ENCODE measurements at regions not wholly inside any gene's neighbourhood (a gene's known extent, or its start where the extent isn't known, plus 50 kb on each side); places are given as distances from the start of the nearest gene placed in this dataset.

GRCh38 chr2:12005886-12006681 lies 259.7 kb downstream of the LPIN1 start:
- H3K4me1 ChIP-seq (ENCODE audit: insufficient read depth, low read length, poor library complexity, severe bottlenecking), result peaks cover 17% of the 10 kb centered on the region
- H4K20me1 ChIP-seq (ENCODE audit: insufficient read depth, low read length), result no peaks in the 10 kb centered on the region
- intact Hi-C loops (cut with micrococcal nuclease; ENCODE audit: unreplicated experiment), result no loop called here
- peak overlapping the region; percentile 12; the same call in 1 of the 2 replicates for H2AFZ ChIP-seq (ENCODE audit: low read length)
- no peaks in the 10 kb centered on the region for H3K79me2 ChIP-seq (ENCODE audit: insufficient read depth, low read depth, low read length)
- H3K9me3 ChIP-seq (ENCODE audit: low read length), result no peaks in the 10 kb centered on the region
- DNase-seq (ENCODE audit: low spot score), result peak; percentile 11
- H3K4me2 ChIP-seq (ENCODE audit: low read length), result peak overlapping the region; percentile 14; the same call in 1 of the 2 replicates
- no peaks in the 10 kb centered on the region for H3K36me3 ChIP-seq (ENCODE audit: insufficient read depth, low read length)
- ChIA-PET POLR2A (interaction anchor here (0.7 to 1.6 kb wide), 2 partner anchors 9 to 49 kb away, joined by 3 to 6 read pairs; no protein-coding TSS in a partner anchor), CTCF (ENCODE audit: unreplicated experiment) (no interaction called here)
- TF ChIP-seq CTCF (conservative IDR thresholded peaks at IDR 0.05; ENCODE audit: low read length) (no peak), EZH2phosphoT487 (IDR thresholded peaks at IDR 0.05; ENCODE audit: borderline replicate concordance, low read depth, low read length) (no peak)
- H3K4me3 ChIP-seq (ENCODE audit: low read depth, low read length, poor library complexity, severe bottlenecking), result no peak overlapping the region
- no peak overlapping the region for H3K27ac ChIP-seq (ENCODE audit: low read depth, low read length, poor library complexity, severe bottlenecking)
- BruUV-seq (replicated peaks), result no TSS peak
- H3K9me2 ChIP-seq (ENCODE audit: insufficient read depth, low read length), result no peaks in the 10 kb centered on the region

- ChIA-PET POLR2A (interaction anchor here (0.9 to 1.6 kb wide), 2 partner anchors 8 to 20 kb away, joined by 4 to 6 read pairs; no protein-coding TSS in a partner anchor), CTCF (ENCODE audit: unreplicated experiment) (no interaction called here)
- intact Hi-C loops (cut with micrococcal nuclease; ENCODE audit: unreplicated experiment), result no loop called here
- DNase-seq (ENCODE audit: low spot score), result no peak
- Histone ChIP-seq H3K36me3 (ENCODE audit: insufficient read depth, low read length) (no peaks in the 10 kb centered on the region), H3K9me3 (ENCODE audit: low read length) (no peaks in the 10 kb centered on the region), H4K20me1 (ENCODE audit: insufficient read depth, low read length) (no peaks in the 10 kb centered on the region), H3K9me2 (ENCODE audit: insufficient read depth, low read length) (no peaks in the 10 kb centered on the region), H2AFZ (ENCODE audit: low read length) (0 out of 2 replicates have a peak overlapping the region, but pooled peaks have one; percentile 31), H3K27ac (ENCODE audit: low read depth, low read length, poor library complexity, severe bottlenecking) (no peak overlapping the region), H3K4me1 (ENCODE audit: insufficient read depth, low read length, poor library complexity, severe bottlenecking) (peaks cover 17% of the 10 kb centered on the region), H3K79me2 (ENCODE audit: insufficient read depth, low read depth, low read length) (no peaks in the 10 kb centered on the region), H3K4me2 (ENCODE audit: low read length) (no peak overlapping the region), H3K4me3 (ENCODE audit: low read depth, low read length, poor library complexity, severe bottlenecking) (no peak overlapping the region)
- TF ChIP-seq CTCF (conservative IDR thresholded peaks at IDR 0.05; ENCODE audit: low read length) (no peak), EZH2phosphoT487 (IDR thresholded peaks at IDR 0.05; ENCODE audit: borderline replicate concordance, low read depth, low read length) (no peak)
- no TSS peak for BruUV-seq (replicated peaks)
Measured at GRCh38 chr2:12006850-12007249, 260.4 kb downstream of the LPIN1 start.

GRCh38 chr2:12007282-12007681 lies 260.9 kb downstream of the LPIN1 start:
- H3K4me1 ChIP-seq (ENCODE audit: insufficient read depth, low read length, poor library complexity, severe bottlenecking), result peaks cover 17% of the 10 kb centered on the region
- no peaks in the 10 kb centered on the region for H4K20me1 ChIP-seq (ENCODE audit: insufficient read depth, low read length)
- no peaks in the 10 kb centered on the region for H3K36me3 ChIP-seq (ENCODE audit: insufficient read depth, low read length)
- H3K9me3 ChIP-seq (ENCODE audit: low read length), result no peaks in the 10 kb centered on the region
- TF ChIP-seq CTCF (conservative IDR thresholded peaks at IDR 0.05; ENCODE audit: low read length), result no peak
- no peak for TF ChIP-seq EZH2phosphoT487 (IDR thresholded peaks at IDR 0.05; ENCODE audit: borderline replicate concordance, low read depth, low read length)
- BruUV-seq (replicated peaks), result no TSS peak
- H3K4me2 ChIP-seq (ENCODE audit: low read length), result no peak overlapping the region
- H3K79me2 ChIP-seq (ENCODE audit: insufficient read depth, low read depth, low read length), result no peaks in the 10 kb centered on the region
- intact Hi-C loops (cut with micrococcal nuclease; ENCODE audit: unreplicated experiment), result no loop called here
- peak overlapping the region; percentile 31; the same call in 1 of the 2 replicates for H2AFZ ChIP-seq (ENCODE audit: low read length)
- ChIA-PET POLR2A (interaction anchor here (0.9 kb wide), 1 partner anchor 20 kb away, joined by 4 read pairs; no protein-coding TSS in a partner anchor), CTCF (ENCODE audit: unreplicated experiment) (no interaction called here)
- no peak for DNase-seq (ENCODE audit: low spot score)
- H3K4me3 ChIP-seq (ENCODE audit: low read depth, low read length, poor library complexity, severe bottlenecking), result no peak overlapping the region
- no peaks in the 10 kb centered on the region for H3K9me2 ChIP-seq (ENCODE audit: insufficient read depth, low read length)
- no peak overlapping the region for H3K27ac ChIP-seq (ENCODE audit: low read depth, low read length, poor library complexity, severe bottlenecking)
